ENCODE measurements at regions not wholly inside any gene's neighbourhood (a gene's known extent, or its start where the extent isn't known, plus 50 kb on each side); places are given as distances from the start of the nearest gene placed in this dataset.
"Not testable (repeated sequence)": the region's sequence is repeated elsewhere in the genome, so short reads cannot be mapped to it uniquely, and the experiment has no call there.

DNA sequence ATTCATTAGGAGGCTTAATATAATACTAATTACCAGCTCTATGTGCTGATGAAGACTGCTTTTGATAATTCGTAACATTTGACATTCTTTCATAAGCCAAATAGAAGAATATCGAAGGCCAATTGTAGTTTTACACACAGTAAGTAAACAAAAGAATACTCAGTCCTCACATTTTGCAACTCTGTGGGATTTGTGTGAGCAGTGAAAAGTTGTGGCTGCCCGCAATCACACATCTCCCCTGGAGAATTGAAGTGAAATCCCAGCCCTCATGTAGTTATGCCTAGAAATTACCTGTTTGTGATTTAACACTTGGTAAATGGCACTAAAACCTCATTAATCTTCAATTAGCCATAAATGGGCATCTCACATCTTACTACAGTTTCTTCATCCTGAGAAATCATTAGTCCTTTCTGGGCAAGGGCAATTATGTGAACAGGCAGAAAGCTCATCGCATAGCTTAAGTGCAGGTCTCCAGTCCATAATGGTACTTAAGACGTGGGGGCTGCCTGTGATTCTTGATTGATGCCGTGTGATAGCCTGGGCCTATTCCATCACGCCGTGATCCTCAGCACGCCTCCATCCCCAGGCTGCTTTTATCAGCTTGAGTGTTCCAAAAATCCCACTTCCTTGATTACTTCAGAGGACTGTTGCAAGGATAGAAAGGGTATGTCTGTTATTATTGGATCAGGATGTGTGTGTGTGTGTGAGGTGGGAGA, 97.9 kb upstream of the METTL14 start:
- DNase-seq (ENCODE audit: low read depth), result no peak

DNA sequence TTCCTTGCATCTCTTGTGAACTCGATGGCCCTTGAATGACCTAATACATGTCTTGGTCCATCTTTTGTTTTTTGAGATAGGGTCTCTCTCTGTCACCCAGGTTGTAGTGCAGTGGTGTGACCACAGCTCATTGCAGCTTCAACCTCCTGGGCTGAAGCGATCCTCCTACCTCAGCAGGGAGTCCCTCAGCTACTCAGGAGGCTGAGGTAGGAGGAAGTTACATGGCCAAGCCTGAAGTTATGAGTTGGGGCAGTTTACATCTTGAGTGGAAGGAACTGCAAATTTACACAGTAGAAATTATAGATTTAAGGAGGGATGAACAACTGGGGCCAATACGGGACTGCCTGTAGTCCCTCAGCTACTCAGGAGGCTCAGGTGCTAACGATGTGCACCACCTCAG, 97.2 kb upstream of the METTL14 start:
- DNase-seq (ENCODE audit: low read depth), result no peak

GRCh38 chr4:118589471-118590055, 95.6 kb upstream of the METTL14 start:
- no peak for DNase-seq (ENCODE audit: low read depth)

DNA sequence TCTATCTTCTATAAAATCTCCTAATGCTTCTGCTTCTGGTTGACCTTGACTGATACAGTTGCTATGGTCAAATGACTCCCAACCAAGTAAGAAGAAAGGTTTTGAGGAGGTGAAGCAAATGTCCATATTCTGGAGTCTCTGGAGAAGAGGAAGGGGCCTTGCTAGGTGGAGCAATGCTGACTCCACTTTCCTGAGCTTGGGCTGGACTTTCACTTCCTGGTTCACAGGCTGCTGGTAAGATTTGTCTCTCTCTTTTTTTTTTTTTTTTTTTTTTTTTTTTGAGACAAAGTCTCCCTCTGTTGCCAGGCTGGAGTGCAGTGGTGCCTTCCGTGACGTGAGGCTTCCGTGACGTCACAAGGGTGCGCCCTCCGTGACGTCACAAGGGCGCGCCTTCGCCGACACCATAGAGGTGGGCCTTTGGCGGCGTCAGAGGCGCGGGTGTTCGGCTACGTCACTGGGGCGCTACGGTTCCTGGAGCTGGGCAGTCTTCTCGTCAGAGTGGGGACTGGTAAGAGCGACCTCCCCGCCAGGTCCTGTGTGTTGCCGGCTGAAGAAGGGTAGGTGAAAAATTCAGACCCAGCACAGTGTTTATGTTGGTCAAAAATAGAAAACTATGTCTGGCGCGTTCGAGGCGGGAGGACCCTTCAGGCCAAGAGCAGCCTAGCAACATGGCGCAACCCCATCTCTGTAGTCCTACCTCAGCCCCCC, 93.7 kb upstream of the METTL14 start:
- DNase-seq (ENCODE audit: low read depth), result peak; percentile 53

DNA sequence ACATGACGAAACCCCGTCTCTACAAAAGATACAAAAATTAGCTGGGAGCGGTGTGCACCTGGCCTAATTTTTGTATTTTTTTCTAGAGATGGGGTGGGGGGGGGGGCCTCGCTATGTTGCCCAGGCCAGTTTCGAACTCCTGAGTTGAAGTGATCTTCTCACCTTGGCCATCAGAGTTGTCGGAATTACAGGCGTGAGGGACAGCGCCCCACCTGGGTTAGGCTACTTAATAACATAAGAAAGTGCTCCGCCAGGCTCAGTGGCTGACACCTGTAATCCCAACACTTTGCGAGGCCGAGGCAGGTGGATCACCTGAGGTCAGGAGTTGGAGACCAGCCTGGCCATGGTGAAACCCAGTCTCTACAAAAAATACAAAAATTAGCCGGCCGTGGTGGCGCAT, 92.9 kb upstream of the METTL14 start:
- not testable (repeated sequence) for DNase-seq (ENCODE audit: low read depth)

DNA sequence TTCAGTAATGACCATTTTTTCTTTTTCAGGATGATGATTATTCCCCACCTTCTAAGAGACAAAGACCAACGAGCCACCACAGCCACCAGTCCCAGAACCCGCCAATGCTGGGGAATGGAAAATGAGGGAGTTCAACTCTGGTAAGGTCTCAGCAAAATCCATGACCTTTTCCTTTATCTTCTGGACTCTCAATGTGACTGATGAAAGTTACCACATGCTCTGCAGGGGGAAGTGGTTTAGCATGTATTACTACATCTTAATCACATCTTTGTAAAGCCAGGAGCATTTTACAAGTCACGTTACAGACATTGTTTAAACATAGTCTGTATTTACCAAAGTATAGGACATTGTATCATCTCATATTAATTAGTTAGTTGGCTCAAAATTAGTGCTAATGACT, 89.3 kb upstream of the METTL14 start:
- not testable (repeated sequence) for DNase-seq (ENCODE audit: low read depth)

- DNase-seq (ENCODE audit: low read depth), result not testable (repeated sequence)
Measured at GRCh38 chr4:118625097-118625496, 60.1 kb upstream of the METTL14 start.

DNA sequence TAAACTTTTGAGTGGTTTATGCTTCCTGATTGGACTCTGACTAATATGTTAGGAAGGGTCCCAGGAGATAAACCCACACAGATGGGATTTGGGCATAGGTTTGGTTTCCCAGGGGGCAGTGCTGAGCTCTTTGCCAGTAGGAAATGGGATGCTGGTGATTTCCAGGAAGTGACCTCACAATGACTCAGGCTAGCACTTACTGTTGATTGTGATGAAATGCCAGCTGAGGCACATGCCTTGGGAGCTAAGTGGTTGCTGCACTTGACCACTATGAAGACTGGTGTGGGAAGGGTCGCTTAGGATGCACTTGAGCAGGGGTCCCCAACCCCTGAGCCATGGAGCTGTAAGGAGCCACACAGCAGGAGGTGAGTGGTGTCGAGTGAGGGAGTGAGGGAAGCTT, 55.5 kb upstream of the METTL14 start:
- DNase-seq (ENCODE audit: low read depth), result peak; percentile 3

GRCh38 chr4:118630897-118631296, 54.3 kb upstream of the METTL14 start:
- not testable (repeated sequence) for DNase-seq (ENCODE audit: low read depth)

DNA sequence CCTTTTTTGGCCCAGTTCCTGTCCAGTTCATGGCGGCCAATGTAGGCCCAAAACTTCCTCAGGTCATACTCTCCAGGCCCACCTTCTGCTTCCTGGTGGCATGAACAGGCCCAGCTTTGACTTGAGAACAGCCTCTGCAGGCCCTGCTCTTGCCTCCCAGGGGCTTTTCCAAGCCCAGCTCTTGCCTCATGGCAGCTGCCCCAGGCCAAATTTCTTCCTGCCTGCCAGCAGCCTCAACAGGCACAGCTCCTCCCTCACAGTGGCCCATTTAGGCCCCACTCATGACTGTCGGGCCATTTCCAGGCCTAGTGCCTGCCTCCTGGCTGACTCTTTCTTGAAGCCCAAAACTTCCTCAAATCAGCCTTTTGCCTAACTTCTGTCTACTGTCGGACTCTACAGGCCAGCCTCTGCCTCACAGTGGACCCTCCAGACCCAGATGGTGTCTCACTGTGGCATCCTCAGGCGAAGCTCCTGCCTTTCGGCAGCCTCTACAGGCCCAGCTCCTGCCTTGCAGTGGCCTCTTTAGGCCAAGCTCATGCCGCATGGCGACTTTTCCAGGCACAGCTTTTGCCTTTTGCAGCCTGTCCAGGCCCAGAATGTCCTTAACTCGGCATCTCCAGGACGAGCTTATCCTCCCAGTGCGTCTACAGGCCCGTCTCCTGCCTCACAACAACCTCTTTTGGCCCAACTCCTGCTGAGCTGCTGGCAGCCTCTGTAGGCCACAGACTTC, 53.7 kb upstream of the METTL14 start:
- not testable (repeated sequence) for DNase-seq (ENCODE audit: low read depth)

- not testable (repeated sequence) for DNase-seq (ENCODE audit: low read depth)
Measured at GRCh38 chr4:118633476-118633875, 51.7 kb upstream of the METTL14 start.

GRCh38 chr4:118634126-118634875, 50.9 kb upstream of the METTL14 start:
- not testable (repeated sequence) for DNase-seq (ENCODE audit: low read depth)

All from GM04503 (cell line).